ENCODE measurements at regions not wholly inside any gene's neighbourhood (a gene's known extent, or its start where the extent isn't known, plus 50 kb on each side); places are given as distances from the start of the nearest gene placed in this dataset.

- 73% methylated on average over 4 of the region's 4 CpGs; no CpG with 5 or more reads in 1 of the 2 experiments for WGBS, 2 experiments (ENCODE audit: extremely low coverage in 1 of 2, insufficient coverage in 1 of 2, insufficient read length in 1 of 2, insufficient replicate concordance in 2 of 2, low coverage in 1 of 2, low lambda C conversion rate in 2 of 2, missing lambda C conversion rate in 1 of 2)
- Histone ChIP-seq H2AFZ (ENCODE audit: low read length) (0 out of 2 replicates have a peak overlapping the region, but pooled peaks have one; percentile 14), H3K23ac (ENCODE audit: insufficient read length) (no peak overlapping the region), H4K8ac (ENCODE audit: extremely low read depth, insufficient read depth, low read length) (no peak overlapping the region), H3K27ac (ENCODE audit: low read depth, low read length) (no peak overlapping the region), H4K91ac (replicated peaks; ENCODE audit: insufficient read length, low read length) (no peak overlapping the region), H3K36me3 (ENCODE audit: control insufficient read depth in 2 of 4, insufficient read depth in 4 of 4, low read length in 3 of 4) (no peaks in the 10 kb centered on the region), H2BK120ac (replicated peaks; ENCODE audit: low read depth, low read length) (no peak overlapping the region), H3K79me2 (ENCODE audit: control insufficient read depth in 1 of 2, insufficient read depth in 2 of 2, low read length in 2 of 2) (no peaks in the 10 kb centered on the region), H3K14ac (ENCODE audit: insufficient read length) (no peak overlapping the region), H4K20me1 (replicated peaks in 1 of 2; ENCODE audit: control insufficient read depth in 1 of 2, insufficient read depth in 2 of 2, low read length in 2 of 2) (no peaks in the 10 kb centered on the region), H3K56ac (replicated peaks; ENCODE audit: insufficient read length, low read depth, low read length) (no peak overlapping the region), H2AK5ac (ENCODE audit: low read depth, low read length) (no peak overlapping the region), H2BK12ac (ENCODE audit: low read depth, low read length) (no peak overlapping the region), H3K4me3 (ENCODE audit: extremely low read depth in 1 of 4, insufficient read depth in 2 of 4, low read depth in 3 of 4, low read length in 4 of 4) (no peak overlapping the region), H3K9ac (replicated peaks in 1 of 4; ENCODE audit: extremely low read depth in 1 of 4, low read depth in 3 of 4, low read length in 3 of 4) (no peak overlapping the region), H2BK20ac (ENCODE audit: low read length) (no peak overlapping the region), H3K4me1 (replicated peaks in 1 of 4; ENCODE audit: control insufficient read depth in 3 of 4, insufficient read depth in 4 of 4, low read length in 3 of 4) (no peaks in the 10 kb centered on the region), H2BK5ac (ENCODE audit: low read depth, low read length) (no peak overlapping the region), H3K9me3 (ENCODE audit: insufficient read depth in 2 of 2, low read depth in 1 of 2, low read length in 1 of 2) (no peaks in the 10 kb centered on the region; a peak in 1 of 4 replicates), H3K4ac (replicated peaks; ENCODE audit: insufficient read length, low read depth, low read length) (no peak overlapping the region), H2BK15ac (ENCODE audit: low read length) (0 out of 2 replicates have a peak overlapping the region, but pooled peaks have one; percentile 29), H3K18ac (ENCODE audit: extremely low read depth, low read length) (no peak overlapping the region), H4K5ac (ENCODE audit: insufficient read length, low read depth, low read length) (no peak overlapping the region), H3K27me3 (replicated peaks in 1 of 4; ENCODE audit: control insufficient read depth in 3 of 4, extremely low read depth in 1 of 4, insufficient read depth in 3 of 4, low read length in 3 of 4) (peaks cover 0 to 1% (median 0%) of the 10 kb centered on the region in 4 experiments; a peak in 1 of 7 replicates), H3K23me2 (ENCODE audit: low read depth, low read length) (no peaks in the 10 kb centered on the region), H3K79me1 (ENCODE audit: low read depth, low read length) (no peaks in the 10 kb centered on the region), H3K4me2 (ENCODE audit: insufficient read depth in 1 of 2, low read depth in 2 of 2, low read length in 2 of 2) (no peak overlapping the region)
- DNase-seq (ENCODE audit: low read depth in 1 of 2, low spot score in 2 of 2), result peak in 1 of 2 experiments; percentile 20
- CTCF ChIA-PET (ENCODE audit: partially characterized antibody), result interaction anchor here (0.6 to 1.2 kb wide), 3 partner anchors 13 to 1134 kb away, joined by 3 read pairs; partner anchors contain the start of gene NSG2
- FAIRE-seq, result no peak
- POLR2A ChIA-PET (ENCODE audit: partially characterized antibody), result no interaction called here
- no peak for TF ChIP-seq BRCA1 (IDR thresholded peaks at IDR 0.05; ENCODE audit: low read depth, low read length)
Observed at GRCh38 chr5:174293481-174293880, 248.0 kb downstream of the NSG2 start.
